ENCODE measurements at regions not wholly inside any gene's neighbourhood (a gene's known extent, or its start where the extent isn't known, plus 50 kb on each side); places are given as distances from the start of the nearest gene placed in this dataset.
"Not testable (repeated sequence)": the region's sequence is repeated elsewhere in the genome, so short reads cannot be mapped to it uniquely, and the experiment has no call there.

DNA sequence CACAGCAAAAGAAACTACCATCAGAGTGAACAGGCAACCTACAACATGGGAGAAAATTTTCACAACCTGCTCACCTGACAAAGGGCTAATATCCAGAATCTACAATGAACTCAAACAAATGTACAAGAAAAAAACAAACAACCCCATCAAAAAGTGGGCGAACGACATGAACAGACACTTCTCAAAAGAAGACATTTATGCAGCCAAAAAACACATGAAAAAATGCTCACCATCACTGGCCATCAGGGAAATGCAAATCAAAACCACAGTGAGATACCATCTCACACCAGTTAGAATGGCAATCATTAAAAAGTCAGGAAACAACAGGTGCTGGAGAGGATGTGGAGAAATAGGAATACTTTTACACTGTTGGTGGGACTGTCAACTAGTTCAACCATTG, 207.8 kb downstream of the USP6NL start:
- DNase-seq, result not testable (repeated sequence)

DNA sequence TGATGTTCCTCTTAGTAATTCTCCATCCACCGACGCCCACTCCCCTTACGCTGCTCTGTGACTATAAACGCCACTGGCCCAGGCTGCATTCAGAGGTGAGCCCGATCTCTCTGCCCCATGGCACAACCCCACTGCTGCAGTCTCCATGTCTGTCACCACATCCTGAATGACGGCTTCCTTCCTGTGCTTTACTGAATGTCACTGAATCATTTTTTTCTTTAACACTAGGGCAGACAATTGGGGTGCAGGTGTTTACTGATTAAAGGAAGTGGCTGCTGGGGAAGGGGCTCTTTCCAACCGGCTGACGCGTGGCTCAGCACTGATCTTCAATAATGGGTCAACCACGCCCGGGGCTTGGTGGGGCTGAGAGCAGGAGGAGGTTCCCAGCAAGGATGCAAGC, 208.3 kb downstream of the USP6NL start:
- DNase-seq, result peak in 1 of 2 donors; percentile 88

DNA sequence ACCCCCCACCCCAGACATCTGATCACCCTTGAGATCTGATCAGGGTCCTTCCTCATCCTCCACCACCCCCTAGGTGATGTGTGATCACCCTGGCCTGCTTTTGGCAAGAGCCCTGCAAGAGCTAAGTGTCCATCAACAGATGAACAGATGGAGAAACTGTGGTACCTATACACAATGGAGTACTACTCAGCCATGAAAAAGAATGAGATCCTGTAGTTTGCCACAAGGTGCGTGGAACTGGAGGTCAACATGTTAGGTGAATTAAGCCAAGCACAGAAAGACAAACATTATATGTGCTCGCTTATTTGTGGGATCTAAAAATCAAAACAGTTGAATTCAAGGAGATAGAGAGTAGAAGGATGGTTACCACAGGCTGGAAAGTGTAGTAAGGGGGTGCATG, 209.1 kb downstream of the USP6NL start:
- DNase-seq, result no peak

DNA sequence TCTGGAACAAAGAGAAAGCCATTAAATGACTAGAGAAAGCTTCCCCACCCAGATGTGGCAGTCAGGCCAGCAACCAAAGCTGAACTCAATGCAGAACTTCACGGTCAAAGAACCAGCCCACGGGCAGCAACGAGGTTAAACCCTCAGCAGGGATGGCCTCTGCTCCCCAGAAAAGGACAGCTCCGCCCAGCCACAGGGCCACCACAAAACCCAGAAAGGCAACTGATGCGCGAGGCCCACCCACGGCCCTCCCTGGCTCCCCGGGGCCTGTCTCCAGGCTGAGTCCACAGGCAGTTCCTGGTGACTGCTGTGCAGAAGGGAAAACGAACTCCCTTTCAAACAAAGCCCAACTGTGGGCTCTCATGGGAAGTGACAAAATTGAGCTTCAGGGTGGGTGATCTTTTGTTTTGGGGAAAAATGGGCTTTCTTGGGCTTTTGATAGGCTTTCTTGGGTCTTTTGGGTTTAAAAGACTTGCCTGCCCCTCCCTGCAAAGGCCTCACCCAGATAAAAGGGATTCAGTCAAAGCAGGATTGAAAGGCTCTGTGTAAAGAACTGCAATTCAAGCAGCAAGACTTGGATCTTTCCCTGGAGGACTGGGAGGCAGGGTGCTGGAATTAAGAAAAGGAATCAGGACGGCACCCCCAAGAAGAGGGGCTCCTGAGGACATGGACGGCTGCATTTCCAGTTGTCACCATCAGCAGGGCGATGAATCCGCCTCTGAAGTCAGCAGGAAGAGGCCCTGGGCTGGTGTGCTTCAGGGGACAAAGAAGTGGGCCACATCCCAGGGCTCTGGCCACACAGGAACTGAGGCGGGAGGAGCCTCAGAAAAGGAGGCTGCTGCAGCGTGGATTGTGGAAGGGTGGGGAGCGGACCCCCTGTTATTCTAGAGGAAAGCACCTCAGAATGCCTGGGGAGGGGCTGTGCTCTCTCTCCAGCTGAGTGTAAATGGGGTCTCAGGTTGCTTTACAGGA, 209.9 kb downstream of the USP6NL start:
- DNase-seq, result no peak

DNA sequence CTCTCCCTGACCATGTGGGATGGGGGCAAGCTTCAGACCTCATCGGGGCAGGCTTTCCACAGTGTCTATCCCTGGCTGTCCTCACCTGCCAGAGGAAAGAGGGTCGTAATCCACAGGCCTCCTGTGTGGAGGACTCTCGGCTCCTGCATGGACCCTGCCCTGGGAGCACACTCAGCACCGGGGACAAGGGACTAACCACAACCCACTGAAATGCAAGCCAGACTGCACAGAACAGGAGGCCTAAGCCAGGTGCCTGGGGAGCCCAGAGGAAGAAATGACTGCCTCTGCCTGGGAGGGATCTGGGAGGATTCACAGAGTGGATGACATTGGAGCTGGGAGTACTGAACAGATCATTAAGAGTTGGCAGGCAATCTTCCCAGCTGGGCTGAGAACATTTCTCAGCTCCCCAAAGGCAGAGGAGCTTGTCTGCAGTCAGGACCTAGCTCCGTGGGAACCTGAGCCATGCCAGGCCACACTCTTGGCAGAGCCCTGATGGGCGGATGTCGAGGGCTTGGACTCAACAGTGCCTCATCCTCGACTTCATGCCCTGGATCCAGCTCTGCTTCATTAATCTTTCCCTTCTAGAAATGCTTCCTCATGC, 213.4 kb downstream of the USP6NL start:
- no peak for DNase-seq

DNA sequence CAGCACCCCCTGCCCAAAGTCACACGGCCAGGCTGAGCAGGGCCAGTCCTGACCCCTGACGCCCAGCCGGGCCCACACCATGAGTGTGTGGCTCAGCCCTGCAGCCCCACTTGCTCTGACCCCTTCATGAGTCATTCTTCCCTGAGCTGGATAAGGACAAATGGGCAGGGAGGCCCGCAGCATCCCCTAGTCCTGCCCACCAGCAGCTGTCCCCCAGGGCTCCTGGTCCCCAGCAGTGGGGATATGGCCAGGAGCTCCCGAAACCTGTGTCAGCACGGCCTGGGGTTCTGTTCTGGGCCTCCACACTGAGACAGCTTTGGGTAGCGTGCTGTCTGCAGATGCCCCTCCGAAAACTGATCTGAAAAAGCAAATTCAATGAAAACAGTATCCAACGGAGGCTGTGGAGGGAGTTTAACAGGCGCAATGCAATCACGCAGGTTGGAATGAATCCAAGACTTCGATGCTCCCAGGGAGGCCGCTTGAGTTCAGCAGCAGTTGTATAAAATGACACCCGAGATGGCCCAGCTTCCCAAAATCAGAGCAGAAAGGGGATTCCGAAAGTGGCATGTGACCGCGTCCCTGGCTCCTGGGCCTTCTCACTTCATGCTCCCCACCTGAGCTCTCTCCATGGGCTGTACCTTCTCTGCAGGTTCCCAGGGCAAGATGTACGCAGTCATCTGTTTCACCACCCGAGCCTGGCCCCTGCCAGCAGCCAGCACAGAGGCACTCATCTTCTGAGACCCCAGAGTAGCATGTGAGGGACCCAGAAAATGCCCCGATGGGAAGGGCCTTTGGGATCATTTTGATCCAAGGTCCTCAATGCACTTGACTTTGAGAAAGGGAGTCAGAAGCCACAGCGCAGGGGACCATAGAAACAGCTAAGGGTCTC, 214.1 kb downstream of the USP6NL start:
- no peak for DNase-seq

DNA sequence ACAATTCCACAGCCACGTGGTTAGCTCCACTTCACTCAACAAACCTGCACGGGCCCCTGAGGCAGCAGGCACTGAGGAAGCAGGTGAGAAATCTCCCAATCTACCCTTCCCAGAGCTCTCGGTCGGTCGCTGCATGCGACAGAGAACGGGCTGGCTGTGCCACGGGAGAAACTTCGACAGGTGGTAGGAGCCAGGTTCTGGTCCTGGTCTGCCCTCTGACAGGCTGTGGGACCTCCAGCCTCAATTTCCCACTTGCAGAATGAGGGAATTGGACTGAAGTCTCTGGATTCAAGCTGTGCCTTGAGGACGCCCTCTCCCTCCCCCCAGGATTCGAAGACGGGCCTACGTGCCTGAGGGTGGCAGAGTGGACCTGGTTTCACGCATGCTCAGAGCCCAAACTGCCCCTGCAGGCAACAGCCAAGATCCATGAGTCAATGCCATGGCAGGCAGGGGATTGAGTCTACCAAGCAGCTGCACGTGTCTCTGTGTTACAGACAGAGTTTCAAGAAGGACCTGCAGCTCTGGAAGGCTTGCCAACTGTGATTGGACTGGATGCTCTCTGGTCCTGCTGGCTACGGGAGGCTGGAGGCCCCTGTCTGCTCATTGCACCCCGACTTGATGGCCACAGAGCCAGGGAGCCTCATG, 215.0 kb downstream of the USP6NL start:
- no peak for DNase-seq

DNA sequence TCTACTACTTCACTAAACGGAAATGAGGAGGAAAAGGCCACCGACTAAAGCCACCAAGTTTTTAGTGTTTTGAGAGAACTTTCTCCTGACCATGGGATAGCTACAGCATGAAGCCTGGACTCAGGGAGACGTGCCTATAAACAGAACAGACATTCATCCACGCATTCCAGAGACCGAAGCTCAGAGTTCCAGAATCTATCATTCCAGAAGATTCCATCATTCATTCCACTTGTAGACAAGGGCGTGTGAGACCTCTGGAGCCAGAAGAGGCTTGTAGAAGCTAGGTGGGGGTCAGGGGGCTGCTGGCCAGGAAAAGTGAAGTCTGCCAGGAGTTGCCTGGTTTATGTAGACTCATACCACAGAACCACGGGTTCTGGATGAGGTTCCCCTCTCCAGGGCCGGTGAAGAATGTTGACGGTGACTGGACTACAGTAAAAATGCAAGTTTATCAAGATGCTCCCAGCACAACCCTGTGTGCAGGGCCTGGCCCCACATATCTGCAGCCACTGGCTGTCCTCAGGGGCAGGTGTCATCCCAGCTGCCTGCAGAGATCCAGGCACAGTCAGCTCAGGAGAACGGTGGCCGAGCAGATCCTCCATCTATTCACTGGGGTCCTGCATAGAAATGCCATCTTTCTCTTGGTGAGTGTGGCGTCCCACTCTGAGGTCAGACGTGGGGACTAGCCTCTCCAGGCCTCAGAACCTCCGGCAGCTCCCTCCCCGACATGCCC, 215.7 kb downstream of the USP6NL start:
- no peak for DNase-seq

DNA sequence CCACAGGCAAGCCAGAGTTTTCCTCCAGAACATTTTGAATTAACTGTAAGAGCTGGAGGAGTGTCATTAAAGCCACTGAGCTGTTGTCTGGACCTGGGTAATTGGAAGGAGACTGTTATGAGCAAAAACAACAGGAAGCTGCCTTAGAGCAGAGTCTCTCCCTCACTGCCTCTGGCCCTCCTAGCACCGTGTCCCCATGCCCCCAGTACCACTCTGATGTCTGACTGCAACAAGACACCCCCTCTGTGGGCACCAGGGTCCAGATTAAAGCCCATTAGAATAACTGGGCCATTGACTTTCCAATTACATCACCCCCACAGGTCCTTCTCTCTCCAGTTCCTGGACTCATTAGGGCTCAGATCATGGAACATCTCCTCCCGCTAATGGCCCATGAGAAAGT, 216.3 kb downstream of the USP6NL start:
- DNase-seq, result no peak

DNA sequence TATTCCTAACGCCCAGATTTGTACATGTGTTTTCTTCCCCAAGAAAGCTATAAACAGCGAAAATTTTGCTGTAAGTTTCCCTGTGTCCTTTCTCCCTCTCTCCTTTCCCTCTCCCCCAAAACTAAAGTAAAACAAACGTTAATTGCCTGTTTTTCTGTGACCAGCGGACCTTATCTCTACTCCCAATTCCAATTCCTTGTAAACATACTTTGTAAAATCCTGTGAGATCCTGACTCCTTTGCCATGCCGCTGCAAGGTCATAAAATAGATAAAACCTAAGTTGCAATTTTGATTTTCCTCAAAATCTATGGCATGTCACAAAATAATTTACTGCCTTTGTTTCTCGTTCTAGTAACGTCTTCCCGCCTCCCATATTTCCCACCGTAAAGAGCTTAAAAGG, 217.6 kb downstream of the USP6NL start:
- no peak for DNase-seq

DNA sequence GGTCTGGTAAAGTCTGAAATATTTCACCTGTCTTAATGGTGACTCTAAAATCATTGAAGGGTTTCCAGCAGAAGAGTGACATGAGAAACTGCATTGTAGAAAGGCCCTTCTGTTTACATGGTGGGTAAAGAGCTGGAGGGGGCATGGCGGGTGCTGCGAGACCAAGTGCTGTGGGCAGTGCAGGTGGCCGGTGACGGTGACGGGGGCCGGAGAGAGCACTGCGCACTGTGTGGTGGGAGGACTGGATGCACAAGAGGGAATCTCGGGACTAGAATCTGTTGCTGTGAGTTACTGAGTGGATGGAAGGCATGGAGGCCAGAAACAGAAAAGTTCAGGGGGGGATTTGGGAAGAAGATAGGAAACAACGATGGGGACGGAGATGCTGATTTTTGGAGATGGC, 218.7 kb downstream of the USP6NL start:
- DNase-seq, result no peak

DNA sequence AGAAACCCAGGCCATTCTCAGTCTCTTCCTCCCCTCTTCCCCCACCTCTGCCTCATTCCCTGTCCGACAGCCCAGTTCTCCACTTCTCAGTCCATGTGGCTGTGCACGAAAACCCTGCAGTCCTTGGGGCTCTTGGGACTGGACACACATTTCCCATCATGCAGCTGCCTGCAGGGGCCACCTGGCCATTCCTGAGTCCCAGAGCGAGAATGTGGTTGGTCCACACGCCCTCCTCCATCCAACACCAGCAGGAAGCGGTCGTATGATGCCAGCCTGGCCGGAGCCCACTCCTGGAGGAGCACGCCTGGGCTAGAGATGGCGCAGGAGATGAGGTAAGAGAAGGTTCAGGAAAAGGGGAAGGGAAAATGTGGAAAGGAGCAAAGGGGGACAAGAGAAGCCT, 222.5 kb downstream of the USP6NL start:
- DNase-seq, result no peak

DNA sequence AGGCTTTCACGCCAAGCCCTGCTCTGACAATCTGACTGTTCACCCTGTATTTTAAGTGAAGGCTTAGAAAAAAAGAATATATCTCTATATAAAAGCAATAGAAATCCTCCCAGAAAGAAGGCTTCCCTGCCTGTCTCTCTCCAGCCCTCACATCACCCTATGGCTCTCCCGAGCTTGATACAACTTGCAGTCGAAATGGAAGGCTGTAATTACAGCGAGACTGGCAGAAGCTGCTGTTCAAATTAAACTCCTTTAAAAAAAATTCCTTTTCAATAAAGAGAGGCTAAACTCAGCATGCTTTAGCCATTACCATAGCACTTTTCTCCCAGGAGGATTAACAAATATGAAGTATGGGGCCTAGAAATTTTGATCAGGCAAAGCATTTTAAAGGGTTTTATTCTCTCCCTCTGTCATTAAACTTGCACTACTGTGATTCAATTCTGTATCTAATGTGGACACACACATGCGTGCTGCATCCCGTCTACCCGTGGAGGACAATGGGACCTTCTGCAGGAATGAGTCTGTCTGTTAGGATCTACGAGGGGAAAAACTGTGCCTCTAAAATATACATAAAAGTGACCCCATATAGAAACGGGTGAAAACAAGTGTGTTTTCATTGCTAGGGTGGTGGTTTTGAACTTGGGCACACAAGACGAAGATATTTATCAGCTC, 223.8 kb downstream of the USP6NL start:
- DNase-seq, result no peak

DNA sequence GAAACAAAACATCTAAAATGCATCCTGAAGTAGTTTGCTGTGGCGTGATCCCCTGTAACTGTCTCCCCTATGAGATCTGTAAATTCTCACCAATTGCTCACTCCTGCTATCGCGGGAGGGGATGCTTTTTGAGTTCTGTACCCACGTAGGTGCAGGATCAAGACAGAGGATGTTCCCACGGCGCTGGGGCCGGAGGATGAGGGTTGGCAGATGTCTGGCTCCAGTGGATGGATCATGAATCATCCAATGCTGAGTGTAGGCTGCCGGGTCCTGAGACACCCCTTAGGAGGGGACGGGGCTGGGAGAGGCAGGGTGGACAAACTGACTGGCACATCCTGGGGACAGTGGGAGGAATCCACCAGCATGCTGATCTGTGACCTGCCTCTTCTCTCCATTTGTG, 224.4 kb downstream of the USP6NL start:
- no peak for DNase-seq

All from bone marrow (tissue), 2 donors.